ENCODE measurements at regions not wholly inside any gene's neighbourhood (a gene's known extent, or its start where the extent isn't known, plus 50 kb on each side); places are given as distances from the start of the nearest gene placed in this dataset.
"Not testable (repeated sequence)": the region's sequence is repeated elsewhere in the genome, so short reads cannot be mapped to it uniquely, and the experiment has no call there.

GRCh38 chr13:109702030-109702597 is 84.3 kb downstream of the IRS2 start:
- DNase-seq: not testable (repeated sequence)

- DNase-seq: no peak
These were observed 86.2 kb downstream of the IRS2 start for GRCh38 chr13:109700176-109700575.

- DNase-seq: no peak
These were observed 86.7 kb downstream of the IRS2 start for GRCh38 chr13:109699628-109700071.

- DNase-seq: no peak
These were observed 87.6 kb downstream of the IRS2 start for GRCh38 chr13:109698779-109699178.

GRCh38 chr13:109697936-109698335 is 88.4 kb downstream of the IRS2 start:
- DNase-seq: no peak

- no peak for DNase-seq
These were observed 90.8 kb downstream of the IRS2 start for GRCh38 chr13:109695402-109696190.

- no peak for DNase-seq
These were observed 91.4 kb downstream of the IRS2 start for GRCh38 chr13:109694972-109695371.

- DNase-seq: no peak
These were observed 93.2 kb downstream of the IRS2 start for GRCh38 chr13:109693213-109693612.

GRCh38 chr13:109691689-109692088 is 94.7 kb downstream of the IRS2 start:
- no peak for DNase-seq

- no peak for DNase-seq
These were observed 98.6 kb downstream of the IRS2 start for GRCh38 chr13:109687559-109688448.

- DNase-seq: no peak
These were observed 101.2 kb downstream of the IRS2 start for GRCh38 chr13:109685203-109685602.

GRCh38 chr13:109684824-109685202 is 101.6 kb downstream of the IRS2 start:
- no peak for DNase-seq

- DNase-seq: no peak
These were observed 102.1 kb downstream of the IRS2 start for GRCh38 chr13:109684084-109684823.

- no peak for DNase-seq
These were observed 103.7 kb downstream of the IRS2 start for GRCh38 chr13:109682534-109683244.

GRCh38 chr13:109680930-109681329 is 105.5 kb downstream of the IRS2 start:
- no peak for DNase-seq

GRCh38 chr13:109680288-109680687 is 106.1 kb downstream of the IRS2 start:
- DNase-seq: no peak

GRCh38 chr13:109678459-109678858 is 107.9 kb downstream of the IRS2 start:
- DNase-seq: no peak

GRCh38 chr13:109677206-109677605 is 109.2 kb downstream of the IRS2 start:
- DNase-seq: no peak

- no peak for DNase-seq
These were observed 112.9 kb downstream of the IRS2 start for GRCh38 chr13:109673477-109673876.

- no peak for DNase-seq
These were observed 113.8 kb downstream of the IRS2 start for GRCh38 chr13:109672545-109672944.

- DNase-seq: no peak
These were observed 114.5 kb downstream of the IRS2 start for GRCh38 chr13:109671919-109672318.

- no peak for DNase-seq
These were observed 115.6 kb downstream of the IRS2 start for GRCh38 chr13:109670776-109671175.

Data from effector CD8-positive, alpha-beta T cell (primary cell).